GM19099 (cell line): ENCODE measurements at regions not wholly inside any gene's neighbourhood (a gene's known extent, or its start where the extent isn't known, plus 50 kb on each side); places are given as distances from the start of the nearest gene placed in this dataset.

ENCODE experiments used
- POLR2A ChIP-seq: IDR thresholded peaks from 3 replicates; pipeline ENCODE4 v1.6.1; 2011; ENCODE audit warnings: low read depth; ENCODE audit not compliant: insufficient read length; ENCODE audit errors: extremely low read depth

DNA sequence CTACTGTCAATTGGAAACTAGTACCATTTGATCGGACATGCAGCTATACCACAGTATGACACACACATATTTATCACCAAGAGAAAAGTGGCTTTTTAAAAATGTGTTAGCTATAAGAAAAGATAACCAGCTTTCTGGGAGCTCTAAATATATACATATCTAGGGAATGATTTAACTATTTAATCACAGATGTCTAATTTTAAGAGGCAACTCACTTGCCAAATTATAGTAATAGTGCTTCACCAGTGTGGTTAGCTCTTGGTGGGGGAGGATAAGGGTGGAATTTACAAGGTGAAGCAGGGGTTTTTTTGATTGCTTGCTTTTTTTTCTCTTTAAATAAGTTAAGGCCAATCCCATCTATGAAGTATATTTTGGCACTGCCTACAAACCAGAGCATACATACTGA lies 547.7 kb upstream of the DIPK2B start:
- no peak for TF ChIP-seq POLR2A

DNA sequence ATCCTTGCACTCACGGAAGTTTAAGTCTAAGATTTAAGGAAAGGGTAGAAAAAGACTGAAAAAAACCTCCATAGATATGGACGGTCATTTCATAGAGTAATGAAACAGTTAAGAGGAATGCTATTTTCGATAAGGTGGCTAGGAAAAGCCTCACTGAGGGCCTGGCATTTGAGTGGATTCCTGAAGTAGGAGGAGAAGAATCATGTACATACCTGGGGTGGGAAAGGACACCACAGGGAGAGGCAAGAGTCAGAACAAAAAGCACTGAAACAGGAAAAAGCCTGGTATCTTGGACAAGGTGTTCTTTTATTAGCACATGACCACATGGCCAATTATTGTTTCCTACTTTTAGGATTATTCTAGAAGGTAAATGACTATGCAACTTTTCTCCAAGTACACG lies 547.2 kb upstream of the DIPK2B start:
- no peak for TF ChIP-seq POLR2A

DNA sequence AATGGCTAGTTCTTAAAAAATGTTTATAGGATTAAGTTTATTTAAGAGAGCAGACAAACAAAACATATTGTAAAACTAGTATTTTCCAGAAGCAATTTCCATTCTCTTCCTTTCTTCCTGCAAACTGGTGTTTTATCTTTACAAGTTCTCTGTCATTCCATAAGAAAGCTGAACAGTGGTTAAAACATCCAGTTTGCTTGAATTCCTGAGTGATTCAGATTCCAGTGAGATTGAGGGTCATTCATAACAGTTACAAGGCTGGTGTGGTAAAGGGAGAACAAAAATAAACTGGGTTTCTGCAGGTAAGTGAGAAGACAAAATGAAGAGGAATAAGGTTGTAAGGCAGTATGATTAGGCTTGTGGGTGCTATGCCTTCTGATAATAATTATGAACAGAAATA lies 544.8 kb upstream of the DIPK2B start:
- no peak for TF ChIP-seq POLR2A

DNA sequence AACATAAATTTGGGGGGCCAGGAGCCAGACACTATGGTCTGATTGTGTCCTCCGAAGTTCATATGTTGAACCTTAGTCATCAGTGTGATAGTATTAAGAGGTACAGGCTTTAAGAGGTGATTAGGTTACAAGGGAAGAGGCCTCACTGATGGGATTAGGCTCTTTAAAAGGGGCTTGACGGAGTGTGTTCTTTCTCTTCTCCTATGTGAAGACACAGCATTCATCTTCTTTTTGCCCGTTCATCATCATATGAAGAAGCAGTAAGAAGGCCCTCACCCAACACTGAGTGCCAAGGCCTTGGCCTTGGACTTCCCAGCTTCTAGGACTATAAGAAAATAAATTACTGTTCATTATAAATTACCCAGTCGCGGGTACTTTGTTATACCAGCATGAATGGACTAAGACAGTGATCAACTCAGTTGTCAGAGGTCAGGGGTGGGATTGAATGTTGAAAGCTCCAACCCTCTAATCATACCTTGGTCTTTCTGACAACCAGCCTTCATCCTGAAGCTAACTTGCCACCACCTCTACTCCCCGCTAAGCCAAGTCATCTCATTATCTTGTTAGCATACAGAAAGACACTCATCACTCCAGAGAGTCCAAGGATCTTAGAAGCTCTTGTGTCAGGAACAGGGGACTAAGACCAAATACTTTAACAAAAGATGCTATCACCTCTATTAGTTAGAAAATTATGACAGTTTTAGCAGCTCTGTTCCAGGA lies 543.4 kb upstream of the DIPK2B start:
- TF ChIP-seq POLR2A = no peak

DNA sequence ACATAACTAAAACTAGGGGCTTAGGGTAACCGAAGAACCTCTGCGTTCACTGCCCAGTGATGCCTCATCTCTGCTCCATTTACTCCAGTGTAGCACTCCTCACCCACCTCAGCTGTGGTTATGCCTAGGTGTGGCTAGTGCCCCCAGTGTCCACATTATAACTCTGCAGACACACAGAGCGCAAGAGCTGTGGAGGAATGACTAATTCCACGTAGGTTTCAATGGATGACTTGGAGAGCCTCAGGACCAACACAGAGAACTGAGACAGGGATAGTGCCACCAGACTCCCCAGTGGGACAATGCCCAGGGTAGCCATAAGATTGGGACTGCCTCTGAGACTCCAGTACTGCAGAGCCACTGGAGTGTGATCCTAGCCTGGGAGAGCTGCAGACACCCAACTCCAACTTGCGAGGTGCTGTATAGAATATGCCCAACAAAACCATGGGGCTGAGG lies 542.4 kb upstream of the DIPK2B start:
- no peak for TF ChIP-seq POLR2A

DNA sequence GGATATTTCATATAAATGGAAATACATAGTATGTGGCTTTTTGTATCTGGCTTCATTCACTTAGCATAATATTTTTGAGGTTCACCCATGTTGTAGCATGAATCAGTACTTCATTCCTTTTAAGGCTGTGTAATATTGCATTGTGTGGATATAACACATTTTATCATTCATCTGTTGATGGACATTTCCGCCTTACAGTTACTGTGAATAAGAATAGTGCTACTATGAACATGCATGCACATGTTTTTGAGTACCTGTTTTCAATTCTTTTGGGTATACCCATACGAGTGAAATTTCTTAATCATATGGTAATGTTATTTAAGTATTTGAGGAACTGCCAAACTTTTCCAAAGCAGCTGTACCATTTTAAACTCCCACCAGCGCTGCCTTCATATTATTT lies 539.6 kb upstream of the DIPK2B start:
- no peak for TF ChIP-seq POLR2A

DNA sequence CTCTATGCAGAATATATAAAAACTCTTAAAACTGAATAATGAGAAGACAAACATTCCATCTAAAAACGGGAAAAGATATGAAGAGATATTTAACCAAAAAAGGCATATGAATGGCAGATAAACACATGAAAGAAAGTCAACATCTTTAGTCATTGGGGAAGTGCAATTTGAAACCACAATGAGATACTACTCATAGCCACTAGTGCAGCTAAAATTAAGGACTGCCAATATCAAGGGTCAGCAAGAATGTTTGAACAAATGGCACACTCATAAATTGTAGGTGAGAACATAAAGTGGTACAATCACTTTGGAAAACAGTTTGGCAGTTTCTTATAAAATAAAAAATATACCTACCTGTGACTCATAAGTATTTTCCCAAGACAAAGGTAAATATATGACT lies 534.9 kb upstream of the DIPK2B start:
- no peak for TF ChIP-seq POLR2A

DNA sequence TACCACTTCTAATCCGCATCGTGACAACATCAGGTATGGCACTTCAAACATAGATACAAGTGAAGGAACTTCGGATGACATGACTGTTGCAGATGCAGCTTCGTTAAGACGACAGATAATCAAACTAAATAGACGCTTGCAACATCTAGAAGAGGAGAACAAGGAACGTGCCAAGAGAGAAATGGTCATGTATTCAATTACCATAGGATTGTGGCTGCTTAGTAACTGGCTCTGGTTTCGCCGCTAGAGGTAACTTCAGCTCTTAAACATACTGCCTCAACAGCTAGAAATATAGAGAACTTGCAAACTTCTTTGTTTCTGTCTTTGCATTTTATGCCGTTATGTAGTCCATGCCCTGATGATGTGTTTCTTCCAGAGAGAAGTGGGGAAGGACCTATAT lies 530.8 kb upstream of the DIPK2B start:
- TF ChIP-seq POLR2A = no peak

DNA sequence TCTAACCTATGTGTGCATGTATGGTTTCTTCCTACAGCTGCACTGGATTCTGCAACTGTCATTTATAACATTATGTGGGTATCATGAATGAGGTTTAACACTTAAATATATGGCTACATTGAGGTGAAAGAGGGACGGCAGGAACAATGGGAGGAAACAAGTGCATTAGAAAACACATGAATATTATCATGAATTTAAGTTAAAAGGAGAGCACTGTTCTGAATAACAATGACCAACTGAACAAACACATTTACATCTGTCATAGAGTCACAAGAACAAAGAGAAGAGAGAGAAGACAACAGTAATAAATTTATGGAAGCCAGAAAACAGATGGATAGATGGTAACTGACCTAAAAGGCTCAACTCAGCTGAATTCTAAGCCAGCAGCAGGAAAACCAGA lies 527.1 kb upstream of the DIPK2B start:
- TF ChIP-seq POLR2A = no peak

DNA sequence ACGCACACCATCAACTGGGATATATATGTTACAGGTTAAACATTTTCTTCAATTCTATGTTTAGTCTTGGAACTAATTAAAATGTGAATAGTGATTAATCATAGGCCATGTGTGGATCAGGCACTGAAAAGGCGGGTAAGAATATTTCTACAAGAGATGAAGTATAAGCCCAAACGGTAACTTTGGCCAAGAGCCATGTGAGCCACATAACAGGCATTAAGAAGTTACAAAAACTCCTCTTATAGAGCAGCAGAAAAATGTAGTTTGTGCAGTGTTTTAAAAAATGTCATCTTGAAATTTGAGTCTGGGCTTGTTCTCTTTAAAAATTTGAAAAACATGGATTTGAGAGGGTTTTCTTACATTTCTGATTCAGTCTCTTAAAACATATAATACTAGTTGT lies 521.8 kb upstream of the DIPK2B start:
- no peak for TF ChIP-seq POLR2A

DNA sequence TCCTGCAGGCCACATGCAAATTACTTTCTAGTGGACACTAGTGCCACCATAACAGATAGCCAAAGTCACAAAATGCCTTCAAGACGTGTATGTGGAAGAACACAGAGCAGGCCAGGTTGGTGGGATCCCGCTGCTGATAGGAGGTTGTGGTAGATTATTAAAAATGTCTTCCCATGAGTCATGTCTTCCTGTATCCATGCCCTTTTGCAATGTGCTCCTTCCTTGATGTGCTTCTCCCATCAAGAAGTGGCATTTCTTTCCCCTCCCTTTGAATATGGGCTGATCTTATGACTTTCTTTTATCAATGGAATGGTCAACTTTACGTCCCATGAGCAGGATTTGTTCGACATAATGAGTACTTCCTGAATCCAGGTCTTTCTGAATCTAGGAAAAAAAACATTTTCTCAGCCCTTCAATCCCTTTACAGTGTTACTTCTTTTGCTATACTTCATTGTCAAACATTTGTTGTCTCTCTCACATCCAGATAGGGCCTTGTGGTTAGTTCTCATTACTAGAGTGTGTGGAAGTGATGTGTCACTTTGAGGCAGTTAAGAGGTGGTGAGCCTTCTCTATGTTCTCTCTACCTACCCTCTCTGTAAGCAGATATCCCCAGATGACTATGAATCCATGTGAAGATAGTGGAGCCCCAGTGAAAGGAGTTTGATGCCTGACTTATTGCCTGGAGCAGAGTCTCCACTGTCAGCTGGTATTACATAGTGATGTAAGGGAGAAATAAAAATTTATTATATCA lies 519.2 kb upstream of the DIPK2B start:
- TF ChIP-seq POLR2A = no peak

DNA sequence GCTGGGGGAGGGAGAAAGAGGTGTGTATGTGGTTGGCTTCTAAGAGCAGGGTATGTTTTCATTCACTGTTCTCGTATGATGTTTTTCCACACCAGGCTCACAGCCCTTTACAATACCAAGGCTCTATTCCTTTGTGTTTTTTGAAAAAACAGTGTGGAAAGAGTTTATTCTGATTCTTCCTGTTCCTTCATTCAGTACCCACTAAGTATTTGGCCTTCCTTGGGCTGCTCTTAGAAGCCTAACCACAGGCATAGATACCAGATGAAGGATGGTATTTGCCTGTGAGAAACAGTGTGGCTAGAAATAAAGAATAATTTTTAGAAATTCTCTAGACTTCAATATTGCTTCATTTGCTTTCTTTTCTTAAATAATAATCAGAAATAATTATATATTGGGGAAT lies 518.0 kb upstream of the DIPK2B start:
- TF ChIP-seq POLR2A = no peak

DNA sequence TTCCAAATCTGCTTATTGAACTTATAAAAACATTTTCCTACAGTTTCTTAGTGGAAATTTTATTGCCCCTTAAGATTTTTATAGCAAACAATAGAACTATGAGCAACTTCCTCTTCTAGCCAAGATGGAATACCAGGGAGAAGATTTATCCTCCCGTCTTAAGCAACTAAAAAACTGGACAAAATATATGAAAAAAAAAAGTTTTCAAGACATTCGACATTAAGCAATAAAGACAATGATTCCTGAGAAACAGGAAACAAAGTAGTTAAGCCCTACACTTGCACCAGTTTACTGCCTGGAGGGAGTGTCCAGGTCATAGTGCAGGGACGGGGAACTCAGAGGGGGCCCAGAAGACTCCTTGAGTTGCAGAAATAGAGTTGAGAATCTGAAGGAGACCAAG lies 516.1 kb upstream of the DIPK2B start:
- TF ChIP-seq POLR2A = no peak

DNA sequence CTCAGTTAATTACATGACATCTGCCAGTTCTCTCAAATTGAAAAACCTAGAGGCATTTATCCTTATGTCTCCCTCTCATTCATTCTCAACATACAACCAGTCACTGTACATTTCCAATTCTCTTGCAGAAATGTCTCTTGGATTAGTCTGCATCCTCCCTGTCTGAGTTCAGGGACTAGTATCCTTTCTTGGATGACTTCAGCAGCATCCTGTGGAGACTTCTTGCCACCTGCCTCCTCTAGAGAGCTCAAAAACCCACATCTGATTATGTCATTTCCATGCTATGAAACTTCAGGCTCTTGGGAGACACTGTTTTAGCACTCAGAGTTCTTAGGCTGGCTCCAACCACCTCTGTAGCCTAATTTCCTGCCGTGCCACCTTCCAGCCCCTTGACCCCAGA lies 515.1 kb upstream of the DIPK2B start:
- TF ChIP-seq POLR2A = no peak

DNA sequence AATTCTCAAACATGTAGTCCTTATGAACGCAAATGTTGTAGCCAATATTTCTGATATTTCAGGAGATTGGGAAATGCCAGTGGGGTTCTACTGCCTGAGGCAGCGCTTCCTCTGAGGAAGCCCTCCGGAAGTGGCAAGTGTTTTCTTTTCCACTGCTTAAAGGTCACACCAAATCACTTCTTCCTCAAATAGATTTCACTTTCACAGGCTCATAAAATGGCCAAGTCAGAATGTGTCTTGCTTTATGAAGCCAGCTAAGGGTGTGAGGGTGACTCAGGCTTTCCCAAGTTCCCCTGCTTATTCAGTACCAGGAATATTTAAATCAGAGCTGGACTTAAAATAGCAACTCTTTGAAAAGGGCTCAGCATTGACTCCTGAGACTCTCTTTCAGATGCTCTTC lies 514.2 kb upstream of the DIPK2B start:
- no peak for TF ChIP-seq POLR2A

DNA sequence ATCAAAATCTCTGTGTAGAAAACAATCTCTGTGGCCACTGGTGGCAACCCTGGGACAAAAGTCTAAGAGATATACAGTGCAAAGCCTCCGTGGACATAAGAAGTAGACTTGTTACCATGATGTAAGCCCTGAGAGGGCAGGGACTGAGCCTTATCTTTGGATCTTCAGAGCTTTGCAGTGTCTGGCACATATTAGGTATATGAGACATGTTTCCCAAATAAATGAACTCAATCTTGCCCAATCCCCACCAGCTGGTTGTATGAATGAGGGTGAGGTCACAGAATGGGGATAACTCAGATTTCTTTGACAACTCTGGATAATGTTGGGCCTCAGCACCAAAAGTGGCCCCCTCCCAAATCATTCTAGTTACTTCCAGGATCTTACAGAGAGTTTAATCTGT lies 511.4 kb upstream of the DIPK2B start:
- TF ChIP-seq POLR2A = no peak
